GM19467 (cell line): ENCODE measurements at regions not wholly inside any gene's neighbourhood (a gene's known extent, or its start where the extent isn't known, plus 50 kb on each side); places are given as distances from the start of the nearest gene placed in this dataset.

Experiments
- ATAC-seq: cut with Tn5 transposase; IDR thresholded peaks from one replicate; pipeline ENCODE4 v1.9.1; 2021; ENCODE audit warnings: mild to moderate bottlenecking, moderate library complexity; ENCODE audit not compliant: unreplicated experiment

GRCh38 chr4:26269038-26269437 is 51.8 kb upstream of the RBPJ start:
- no peak for ATAC-seq
